ENCODE measurements at regions not wholly inside any gene's neighbourhood (a gene's known extent, or its start where the extent isn't known, plus 50 kb on each side); places are given as distances from the start of the nearest gene placed in this dataset.
A peak's percentile ranks its signal among the peaks of the same experiment; 100 is the strongest.
"Not testable (repeated sequence)": the region's sequence is repeated elsewhere in the genome, so short reads cannot be mapped to it uniquely, and the experiment has no call there.

GRCh38 chr7:131861620-131862346 is 305.4 kb upstream of the PODXL start:
- DNase-seq (ENCODE audit: low read depth, low spot score), result no peak

DNA sequence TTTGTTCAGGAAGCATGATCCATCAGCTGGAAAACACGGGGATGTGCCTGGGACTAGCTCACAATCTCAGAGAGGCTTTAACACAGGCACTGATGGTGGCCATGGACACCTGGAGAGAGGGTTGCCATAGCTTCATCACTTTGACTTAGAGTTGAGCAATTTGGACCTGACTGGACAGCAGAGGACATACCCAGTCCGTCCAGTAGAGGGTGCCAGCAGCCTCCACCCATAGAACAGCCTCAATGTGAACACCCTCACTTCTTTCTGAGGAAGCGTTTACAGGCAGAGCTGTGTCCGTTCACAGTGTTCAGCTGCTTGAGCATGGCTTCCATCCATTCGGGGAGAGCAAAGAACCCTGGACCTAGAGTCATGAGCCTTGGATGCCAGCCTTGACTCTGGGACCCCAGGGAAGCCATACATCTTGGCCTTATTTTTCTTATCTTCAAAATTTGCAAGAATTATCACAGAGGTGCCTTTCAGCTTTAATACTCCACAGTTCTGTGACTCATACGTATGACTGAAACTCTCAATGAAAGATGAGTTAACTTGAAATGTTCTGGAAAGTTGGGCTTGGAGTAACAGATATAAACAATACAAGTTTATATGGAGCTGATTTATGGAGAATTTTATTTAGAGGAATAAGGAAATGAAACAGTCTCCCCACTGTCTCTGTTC is 302.9 kb upstream of the PODXL start:
- peak; percentile 65 for DNase-seq (ENCODE audit: low read depth, low spot score)

DNA sequence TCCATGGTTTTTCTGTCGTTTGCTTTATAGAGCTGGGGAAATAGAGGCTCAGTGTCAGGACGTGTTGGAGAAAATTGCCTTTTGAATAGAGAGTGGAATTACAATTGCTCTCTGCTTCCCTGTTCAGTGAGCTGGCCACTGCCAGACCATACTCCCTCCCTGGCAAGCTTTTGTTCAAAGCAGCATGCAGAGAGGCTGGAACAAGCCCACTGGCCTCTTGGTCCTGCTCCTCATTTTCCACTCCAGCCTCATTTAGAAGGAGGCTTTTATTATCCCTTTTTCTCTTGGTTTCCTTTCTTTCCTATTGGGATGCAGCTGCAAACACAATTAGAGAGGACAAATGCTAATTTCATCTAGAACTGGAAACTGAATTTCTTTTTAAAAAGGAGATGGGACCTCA is 302.2 kb upstream of the PODXL start:
- DNase-seq (ENCODE audit: low read depth, low spot score), result no peak

DNA sequence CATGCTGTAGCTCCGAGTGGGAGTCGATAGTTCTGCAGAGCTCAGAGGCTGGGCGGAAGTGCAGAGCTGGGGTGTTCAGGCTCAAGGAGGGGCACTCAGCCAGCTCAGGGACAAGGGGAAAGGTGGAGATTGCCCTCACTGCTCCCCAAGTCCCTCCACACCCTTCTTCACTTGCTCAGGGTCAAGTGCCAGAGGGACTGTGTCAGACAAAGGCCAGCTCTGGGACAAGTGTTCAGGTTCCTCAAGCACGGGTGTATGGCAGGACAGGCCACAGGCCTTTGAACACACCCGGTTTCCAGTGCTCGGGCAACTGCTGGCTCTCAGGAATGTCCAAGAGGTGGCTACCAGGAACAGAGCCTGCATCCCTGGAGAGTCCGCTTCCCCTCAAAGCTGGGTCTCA is 293.0 kb upstream of the PODXL start:
- DNase-seq (ENCODE audit: low read depth, low spot score), result no peak

DNA sequence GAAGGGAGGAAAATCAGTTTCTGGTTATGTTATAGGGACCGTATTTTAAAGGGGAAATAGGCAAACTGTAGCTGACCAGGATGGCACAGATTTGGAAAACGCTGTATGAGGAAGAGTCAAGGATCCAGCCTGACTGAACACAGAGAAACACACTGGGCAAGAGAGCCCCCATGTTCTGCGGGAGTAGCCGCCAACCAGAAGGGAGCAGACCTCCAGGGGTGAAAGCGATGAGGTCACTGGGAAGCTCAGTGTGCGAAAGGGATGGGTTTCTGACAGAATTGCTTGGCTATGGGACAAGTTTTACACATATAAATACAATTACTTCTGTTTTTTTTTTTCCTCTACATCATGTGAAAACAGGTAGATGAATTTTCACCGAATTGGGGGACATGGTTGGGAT is 291.6 kb upstream of the PODXL start:
- no peak for DNase-seq (ENCODE audit: low read depth, low spot score)

- no peak for DNase-seq (ENCODE audit: low read depth, low spot score)
These were observed 289.3 kb upstream of the PODXL start for GRCh38 chr7:131845573-131846314.

- DNase-seq (ENCODE audit: low read depth, low spot score), result no peak
These were observed 287.9 kb upstream of the PODXL start for GRCh38 chr7:131844369-131844768.

DNA sequence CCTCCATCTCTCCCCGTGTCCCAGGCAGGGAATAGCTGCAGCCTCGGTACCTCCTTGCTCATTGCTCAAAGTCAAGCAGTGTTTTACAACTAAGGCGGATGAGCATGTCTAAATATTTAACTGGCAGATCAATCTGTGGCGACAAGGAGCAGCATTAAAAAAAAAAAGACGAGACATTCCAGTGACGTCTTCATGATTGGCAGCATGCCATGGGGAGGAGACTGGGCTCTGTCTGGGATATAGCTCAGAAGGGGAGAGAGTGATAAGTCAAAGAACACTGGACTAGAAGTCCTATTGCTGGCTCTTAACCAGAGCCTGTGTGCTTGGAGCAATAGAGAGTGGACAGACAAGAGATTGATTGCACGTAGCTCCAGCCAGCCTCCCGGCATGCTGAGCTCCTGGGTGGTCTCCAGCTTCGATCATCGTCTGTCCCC is 287.5 kb upstream of the PODXL start:
- DNase-seq (ENCODE audit: low read depth, low spot score), result no peak

DNA sequence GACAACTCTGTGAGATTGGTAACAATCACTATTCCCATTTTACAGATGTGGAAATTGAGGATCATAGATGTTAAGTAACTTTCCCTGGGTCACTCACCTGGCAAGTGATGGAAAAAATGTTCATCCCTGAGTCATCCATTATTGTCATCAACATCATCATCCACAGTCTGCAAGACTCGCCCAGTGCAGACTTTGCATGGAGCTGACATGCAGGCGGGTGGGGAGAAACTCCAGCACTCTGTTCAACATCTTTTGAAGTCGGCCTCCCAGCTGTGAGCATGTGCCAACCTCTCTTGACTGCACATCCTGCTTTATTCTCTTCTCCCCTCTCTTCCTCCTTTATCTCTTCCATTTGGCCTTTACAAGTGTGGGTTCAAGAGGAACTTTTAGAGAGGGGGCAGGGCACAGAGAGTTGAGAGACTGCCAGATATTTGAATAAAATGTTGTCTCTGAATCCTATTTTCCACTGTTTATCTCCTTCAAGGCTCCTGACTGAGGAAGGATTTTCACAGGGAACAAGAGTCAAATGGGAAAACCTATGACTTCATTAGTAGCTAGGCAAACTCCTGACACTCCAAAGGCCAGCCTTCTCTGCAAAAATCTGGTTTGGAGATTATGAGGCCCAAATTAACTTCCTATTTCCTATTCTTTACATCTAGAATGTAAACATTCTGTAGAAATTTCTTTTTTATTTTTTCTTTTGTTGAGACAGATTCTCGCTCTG is 283.7 kb upstream of the PODXL start:
- no peak for DNase-seq (ENCODE audit: low read depth, low spot score)

- peak; percentile 48 for DNase-seq (ENCODE audit: low read depth, low spot score)
These were observed 280.3 kb upstream of the PODXL start for GRCh38 chr7:131836733-131837132.

DNA sequence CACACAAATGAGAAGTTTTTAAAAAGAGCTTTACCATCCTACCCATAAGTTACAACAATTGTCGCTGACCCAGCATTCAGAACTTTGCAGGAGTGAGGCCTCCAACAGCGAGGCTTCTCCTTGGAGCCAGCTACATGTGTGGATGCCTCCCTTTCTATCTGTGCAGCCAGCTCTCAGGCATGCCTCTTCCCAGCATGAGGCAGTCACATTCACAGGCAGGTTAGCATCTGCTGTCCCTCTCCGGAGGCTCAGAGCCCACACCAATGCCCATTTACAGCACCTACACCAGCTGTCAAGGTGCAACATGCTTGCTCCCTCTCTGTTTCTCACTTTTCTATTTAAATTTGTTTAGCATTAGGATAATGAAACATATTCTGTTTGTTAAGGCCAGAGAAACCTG is 278.7 kb upstream of the PODXL start:
- DNase-seq (ENCODE audit: low read depth, low spot score), result no peak

DNA sequence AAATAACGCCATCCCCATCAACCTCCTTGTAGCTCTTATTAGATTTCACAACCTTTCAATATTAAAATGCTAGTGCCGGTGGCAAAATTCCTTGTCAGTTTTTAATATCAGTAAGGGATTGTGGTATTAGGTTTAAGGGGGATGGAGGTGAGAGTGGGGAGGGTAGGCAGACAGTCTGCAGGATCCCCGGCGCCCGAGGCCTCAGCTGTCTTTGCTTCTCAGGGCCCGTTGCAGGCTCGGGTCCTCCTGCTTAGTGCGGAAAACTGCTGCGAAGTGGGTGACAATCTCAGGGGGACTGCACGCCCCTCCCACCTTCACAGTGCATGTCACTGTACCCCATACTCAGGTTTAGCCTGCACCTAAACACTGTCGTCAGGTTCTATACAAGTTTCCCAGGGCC is 274.3 kb upstream of the PODXL start:
- DNase-seq (ENCODE audit: low read depth, low spot score), result no peak

GRCh38 chr7:131829947-131830558 is 273.6 kb upstream of the PODXL start:
- peak; percentile 35 for DNase-seq (ENCODE audit: low read depth, low spot score)

- no peak for DNase-seq (ENCODE audit: low read depth, low spot score)
These were observed 271.0 kb upstream of the PODXL start for GRCh38 chr7:131827421-131827820.

GRCh38 chr7:131826960-131827359 is 270.5 kb upstream of the PODXL start:
- DNase-seq (ENCODE audit: low read depth, low spot score), result no peak

DNA sequence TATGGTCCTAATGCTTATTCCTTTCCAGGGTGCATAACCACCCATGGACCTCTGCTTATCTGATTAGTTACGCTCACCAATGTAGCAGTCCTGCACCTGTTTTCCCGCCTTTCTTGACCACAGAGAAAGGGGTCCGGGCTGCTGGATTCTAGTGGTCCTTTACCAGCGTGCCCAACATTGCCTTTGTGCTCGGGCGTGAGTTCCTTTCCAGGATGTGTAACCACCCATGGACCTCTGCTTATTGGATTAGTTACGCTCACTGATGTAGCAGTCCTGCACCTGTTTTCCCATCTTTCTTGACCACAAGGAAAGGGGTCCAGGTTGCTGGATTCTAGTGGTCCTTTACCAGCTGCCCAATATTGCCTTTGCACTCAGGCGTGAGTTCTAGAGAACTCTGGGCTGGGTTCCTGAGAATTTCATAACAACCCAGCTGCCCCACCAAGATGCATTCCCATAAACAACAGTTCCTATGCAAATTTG is 267.6 kb upstream of the PODXL start:
- DNase-seq (ENCODE audit: low read depth, low spot score), result not testable (repeated sequence)

DNA sequence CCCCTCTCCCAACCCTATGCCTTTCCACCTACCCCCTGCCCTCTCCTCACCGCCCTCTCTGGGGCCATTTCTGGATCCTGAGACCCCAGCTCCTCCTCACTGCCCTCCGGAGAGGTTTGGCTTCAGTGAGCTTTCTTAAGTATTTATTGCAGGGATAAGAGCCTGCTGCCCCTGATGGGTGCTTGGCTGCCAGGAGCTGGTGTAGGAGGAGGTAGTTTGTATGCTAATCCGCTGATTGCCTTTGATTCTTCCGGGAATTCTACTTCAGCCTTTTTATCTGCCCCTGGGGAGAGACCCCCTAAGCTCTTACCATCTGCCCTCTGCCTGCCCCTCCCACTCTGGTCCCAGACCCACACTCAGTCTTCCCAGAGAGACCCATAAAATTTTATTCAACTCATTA is 263.5 kb upstream of the PODXL start:
- no peak for DNase-seq (ENCODE audit: low read depth, low spot score)

DNA sequence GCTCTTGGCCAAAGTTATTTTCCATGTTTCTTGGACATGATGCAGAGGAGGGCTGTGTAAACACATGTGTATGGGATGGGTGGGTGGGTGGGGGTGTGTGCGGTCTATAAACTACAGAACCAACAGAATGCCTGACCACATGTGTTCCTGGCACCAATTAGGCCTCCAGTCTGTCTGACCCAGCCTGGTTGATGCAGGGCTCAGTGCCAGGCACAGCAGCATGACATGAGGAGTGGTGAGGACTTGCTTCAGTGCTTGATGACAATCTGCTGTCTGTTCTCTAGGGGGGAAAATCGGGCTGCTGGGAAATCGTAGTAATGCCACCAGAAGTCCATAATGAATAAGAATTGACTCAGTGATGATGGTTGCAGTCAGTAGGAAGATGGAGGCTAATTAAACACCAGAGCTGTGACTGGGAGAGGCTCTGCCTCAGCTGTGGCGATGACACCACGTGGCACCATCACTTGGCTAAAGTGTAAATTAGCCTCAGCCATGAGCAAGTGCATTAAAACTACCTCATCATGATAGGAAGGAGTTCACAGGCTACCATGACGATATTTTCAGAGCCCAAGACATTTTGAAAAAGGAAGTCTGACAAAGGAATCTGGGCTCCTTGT is 260.1 kb upstream of the PODXL start:
- no peak for DNase-seq (ENCODE audit: low read depth, low spot score)

DNA sequence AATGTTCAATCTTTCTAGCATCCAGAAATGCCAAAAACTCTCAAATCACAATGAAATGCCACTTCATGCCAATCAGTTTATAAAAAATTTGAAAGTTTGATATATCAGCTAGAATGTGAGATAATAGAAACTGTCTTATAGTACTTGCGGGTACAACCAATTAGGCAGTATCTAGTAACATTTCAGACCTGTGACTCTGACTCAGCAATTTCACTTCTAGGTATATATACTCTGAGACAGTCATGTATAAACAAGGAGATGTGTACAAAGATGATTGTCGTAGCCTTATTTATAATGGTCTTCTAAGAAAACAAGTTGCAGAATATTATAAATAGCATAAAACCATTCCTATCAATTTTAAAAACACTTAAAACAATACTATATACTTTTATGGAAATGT is 252.3 kb upstream of the PODXL start:
- no peak for DNase-seq (ENCODE audit: low read depth, low spot score)

- DNase-seq (ENCODE audit: low read depth, low spot score), result not testable (repeated sequence)
These were observed 251.7 kb upstream of the PODXL start for GRCh38 chr7:131808156-131808555.

- DNase-seq (ENCODE audit: low read depth, low spot score), result no peak
These were observed 247.4 kb upstream of the PODXL start for GRCh38 chr7:131803816-131804215.
